HL-60/S4 treated with phorbol 12-myristate 13-acetate at 8.2 ng/mL for 4 days and 3 days (cell line): ENCODE measurements at regions not wholly inside any gene's neighbourhood (a gene's known extent, or its start where the extent isn't known, plus 50 kb on each side); places are given as distances from the start of the nearest gene placed in this dataset.

Experiments
- in situ Hi-C: fragments of 300-500 bp; cut with MboI; formaldehyde crosslinking; loops from 2 replicates; pipeline ENCODE4 v1.15.0; 2022; ENCODE audit warnings: low sequenced_read_pairs

DNA sequence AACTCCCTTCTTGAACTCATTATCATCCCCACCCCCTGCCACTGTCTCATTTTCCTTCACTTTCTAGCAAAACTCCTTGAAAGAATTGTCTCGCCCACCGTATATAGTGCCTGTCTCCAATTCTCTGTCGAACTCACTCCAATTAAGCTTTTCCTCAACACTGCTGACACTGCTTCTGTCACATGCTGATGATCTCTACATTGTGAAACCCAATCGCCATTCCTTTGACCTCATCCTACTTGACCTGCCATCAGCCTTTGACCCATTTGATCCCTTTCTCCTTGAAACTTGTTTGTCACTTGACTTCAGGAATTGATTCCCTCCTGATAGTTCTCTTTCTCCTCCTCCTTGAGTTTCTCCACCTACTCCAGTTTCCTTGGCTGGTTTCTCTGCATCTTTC is 54.8 kb downstream of the CCDC71L start:
- in situ Hi-C loops = no loop called here

DNA sequence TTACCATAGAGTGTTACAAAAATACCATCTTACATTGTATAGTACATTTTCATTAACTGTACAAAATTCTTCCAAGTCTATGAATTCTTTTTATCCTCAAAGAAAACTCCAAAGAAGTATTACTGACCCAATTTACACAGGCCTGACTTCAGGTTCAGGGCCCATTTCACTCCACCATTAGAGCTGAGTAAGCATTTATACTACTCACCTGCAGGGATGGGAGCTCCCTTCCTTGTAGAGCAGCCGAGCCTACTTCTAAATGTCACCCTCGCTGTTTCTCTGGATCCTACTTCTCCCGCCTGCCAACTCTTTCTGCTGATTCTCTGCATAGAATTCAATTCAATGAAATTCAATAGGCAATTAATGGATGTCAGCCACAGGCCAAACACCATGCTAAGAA is 56.0 kb downstream of the CCDC71L start:
- in situ Hi-C loops = no loop called here

GRCh38 chr7:106604303-106604924 is 56.5 kb downstream of the CCDC71L start:
- in situ Hi-C loops = no loop called here

DNA sequence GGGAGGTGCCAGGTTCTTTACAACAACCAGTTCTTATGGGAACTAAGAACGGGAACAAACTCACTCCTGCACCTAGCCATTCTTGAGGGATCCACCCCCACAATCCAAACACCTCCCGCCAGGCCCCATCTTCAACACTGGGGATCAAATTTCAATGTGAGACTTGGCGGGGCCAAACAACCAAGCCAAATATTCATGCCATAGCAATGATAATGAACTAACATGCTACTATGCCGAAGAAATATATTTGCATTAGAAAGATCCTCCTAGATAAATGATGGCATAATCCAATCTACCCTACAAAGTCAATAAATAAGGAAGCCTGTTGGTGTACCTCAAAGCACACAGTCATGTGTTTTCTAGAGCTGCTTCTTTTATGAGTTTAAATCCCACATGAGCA is 57.6 kb downstream of the CCDC71L start:
- in situ Hi-C loops = no loop called here

DNA sequence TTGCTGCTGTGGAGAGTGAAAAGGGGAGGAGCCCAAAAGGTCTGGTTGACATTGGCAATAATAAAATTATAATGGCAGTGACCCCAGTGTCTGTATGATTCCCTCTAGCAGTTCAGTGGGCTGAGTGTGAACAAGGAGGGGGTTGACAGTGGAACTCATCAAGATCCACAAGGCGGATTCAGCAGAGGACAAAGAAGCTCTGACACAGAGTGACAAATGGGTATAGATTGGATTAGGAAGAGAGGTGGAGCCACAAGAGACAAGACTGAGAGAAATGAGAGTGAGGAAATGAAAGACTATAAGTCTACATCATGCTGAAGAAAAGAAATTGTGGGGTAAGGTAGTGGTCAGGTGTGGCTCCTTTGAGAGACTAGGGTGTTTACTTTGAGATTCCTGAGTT is 58.9 kb downstream of the CCDC71L start:
- in situ Hi-C loops = no loop called here

DNA sequence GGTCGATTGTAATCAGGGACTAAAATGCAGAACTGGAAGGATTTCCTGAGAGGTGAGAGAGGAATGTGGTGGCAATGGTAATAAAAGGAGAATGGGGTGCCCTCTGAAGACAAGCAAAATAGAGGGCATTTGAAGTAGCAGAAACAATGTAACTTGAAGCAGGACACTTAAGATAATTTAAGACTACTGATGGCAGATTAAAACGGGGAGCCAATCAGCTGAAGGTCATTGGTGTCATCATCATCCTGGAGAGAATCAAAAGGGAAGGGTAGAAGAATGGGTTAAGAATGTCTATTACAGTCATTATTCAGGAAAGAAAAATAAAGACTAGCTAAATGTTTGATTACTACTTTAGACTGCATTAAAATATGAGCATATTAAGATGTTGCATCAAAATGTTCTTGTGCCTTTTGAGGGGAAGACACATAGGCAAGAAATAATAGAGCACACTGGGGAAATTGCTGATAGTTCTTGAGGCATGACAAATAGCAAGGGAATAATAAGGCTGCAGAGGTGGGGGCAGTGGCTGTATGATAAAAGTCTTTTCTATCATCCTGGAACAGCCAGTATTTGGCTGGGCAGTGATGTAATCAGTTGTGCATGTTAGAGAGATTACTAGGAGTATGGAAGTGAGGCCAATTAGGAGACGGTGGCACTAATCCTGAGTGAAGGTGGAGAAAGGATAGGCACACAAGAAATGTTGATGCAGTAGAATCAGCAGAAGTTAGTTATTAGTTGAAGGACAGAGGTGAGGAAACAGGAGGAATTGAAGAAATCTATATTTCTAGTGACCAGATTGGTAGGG is 60.2 kb downstream of the CCDC71L start:
- in situ Hi-C loops = no loop called here

DNA sequence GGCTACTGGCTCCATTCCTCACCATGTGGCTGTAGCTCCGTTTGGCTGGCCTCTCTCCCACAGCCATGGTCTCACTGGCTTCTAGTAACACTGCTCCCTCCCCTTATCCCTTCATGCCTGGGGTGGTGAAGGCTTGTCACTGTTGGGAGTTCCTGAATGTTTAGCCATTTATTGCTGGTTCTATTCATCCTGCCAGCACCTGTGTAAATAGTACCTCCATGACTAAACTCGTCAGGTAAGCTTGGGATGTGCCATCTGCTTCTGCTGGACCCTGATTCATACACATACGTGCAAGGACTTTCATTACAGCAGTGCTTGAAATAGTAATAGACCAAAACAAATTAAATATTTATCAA is 61.6 kb downstream of the CCDC71L start:
- in situ Hi-C loops = no loop called here

DNA sequence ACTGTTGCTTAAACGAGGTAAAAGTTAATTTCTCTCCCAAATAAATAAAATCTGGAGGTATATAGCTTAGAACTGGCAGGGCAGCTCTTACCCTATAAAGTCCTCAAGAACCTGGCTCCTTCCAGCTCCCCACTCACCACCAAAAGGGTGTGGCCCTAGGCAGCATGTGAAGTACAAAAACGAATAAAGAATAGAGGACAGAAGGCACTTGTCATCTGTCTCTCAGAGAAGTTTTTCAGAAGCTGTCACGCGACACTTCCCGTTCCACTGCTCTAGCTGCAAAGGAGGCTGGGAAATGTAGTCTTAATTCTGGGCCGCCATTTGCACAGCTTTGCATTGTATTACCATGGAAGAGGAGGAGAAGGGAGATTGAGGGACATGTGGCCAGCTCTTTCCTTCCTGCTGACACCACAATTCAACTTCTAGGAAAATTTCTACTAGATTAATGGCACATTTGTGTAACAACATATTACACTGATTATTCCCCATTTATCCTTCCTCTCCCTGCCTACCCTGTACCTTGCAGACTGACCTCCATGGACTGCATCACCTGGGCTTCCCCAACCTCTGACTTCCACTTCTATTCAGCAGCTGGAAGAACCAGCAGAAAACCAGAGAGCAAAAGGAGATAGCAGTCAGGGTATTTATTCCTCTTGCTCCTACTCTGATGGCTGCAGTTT is 62.2 kb downstream of the CCDC71L start:
- in situ Hi-C loops = no loop called here

DNA sequence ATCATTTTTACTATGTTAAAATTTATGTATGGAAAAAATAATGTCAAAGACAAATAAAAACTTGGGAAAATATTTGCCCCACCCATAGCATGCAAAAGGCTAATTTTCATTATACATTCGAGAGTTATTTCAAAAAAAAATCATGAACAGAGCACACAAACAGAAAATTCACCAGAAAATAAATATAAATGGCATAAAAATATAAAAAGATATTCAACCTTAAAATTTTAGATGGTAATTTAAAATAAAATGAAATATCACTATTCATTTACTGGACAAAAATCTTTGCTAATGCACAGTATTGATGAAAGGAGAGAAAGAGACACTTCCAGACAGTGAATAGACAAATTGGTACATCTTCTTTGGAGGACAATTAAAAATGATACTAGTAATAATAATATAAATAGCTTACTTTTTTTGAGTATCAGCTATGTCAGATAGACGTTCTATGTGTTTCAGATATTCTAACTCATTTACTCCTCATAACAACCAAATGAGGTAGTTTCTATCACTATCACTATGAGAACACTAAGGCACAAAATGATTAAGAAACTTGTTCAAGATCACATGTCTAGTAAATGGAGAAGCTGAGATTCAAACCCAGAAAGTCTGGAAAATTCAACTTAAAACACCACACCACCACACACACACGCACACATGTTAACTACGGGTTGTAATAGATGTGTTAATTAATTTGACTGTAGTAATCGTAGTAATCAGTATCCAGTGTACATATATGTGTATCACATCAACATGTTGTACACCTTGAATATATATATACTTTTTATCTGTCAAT is 63.0 kb downstream of the CCDC71L start:
- in situ Hi-C loops = no loop called here

GRCh38 chr7:106597014-106597413 is 63.9 kb downstream of the CCDC71L start:
- in situ Hi-C loops = no loop called here

DNA sequence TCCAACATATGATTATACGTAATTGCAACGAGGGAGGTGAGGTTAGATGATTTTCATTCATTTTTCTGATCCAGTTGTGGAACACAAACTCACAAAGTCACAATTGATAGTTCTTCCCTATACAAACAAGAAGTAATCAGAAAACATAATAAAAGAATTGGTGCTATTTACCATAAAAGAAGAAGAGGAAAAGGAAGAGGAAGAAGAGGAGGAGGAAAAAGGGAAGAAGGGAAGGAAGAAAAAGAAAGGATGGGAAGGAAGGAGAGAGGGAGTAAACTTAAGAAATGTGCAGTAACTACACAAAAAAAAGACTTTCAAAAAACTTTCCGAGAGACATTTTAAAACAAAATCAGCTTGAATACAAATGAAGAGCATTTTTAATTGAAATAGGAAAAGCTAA is 65.0 kb downstream of the CCDC71L start:
- in situ Hi-C loops = no loop called here

- in situ Hi-C loops = no loop called here
These were observed 67.9 kb downstream of the CCDC71L start for GRCh38 chr7:106593028-106593417.

- in situ Hi-C loops = no loop called here
These were observed 68.5 kb downstream of the CCDC71L start for GRCh38 chr7:106592282-106593027.

DNA sequence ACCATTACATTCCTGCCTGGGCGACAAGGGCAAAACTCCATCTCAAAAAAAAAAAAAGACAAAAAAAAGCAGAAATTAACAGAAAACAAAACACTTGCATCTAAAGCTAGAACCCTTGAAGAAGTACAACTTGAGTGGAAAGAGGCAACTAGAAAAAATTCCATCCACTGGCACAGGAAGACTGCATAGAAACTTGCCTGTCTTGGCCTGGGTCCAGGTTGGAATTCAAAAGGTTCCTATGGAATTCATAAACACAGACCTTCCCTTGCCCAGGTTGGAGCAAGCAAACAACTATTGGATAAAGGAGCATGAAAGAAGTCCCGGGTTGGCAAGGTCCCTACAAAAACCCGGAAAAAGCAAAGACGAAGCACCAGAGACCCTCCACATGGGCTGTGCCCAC is 69.8 kb downstream of the CCDC71L start:
- in situ Hi-C loops = no loop called here

- in situ Hi-C loops = no loop called here
These were observed 70.6 kb downstream of the CCDC71L start for GRCh38 chr7:106590209-106590816.

DNA sequence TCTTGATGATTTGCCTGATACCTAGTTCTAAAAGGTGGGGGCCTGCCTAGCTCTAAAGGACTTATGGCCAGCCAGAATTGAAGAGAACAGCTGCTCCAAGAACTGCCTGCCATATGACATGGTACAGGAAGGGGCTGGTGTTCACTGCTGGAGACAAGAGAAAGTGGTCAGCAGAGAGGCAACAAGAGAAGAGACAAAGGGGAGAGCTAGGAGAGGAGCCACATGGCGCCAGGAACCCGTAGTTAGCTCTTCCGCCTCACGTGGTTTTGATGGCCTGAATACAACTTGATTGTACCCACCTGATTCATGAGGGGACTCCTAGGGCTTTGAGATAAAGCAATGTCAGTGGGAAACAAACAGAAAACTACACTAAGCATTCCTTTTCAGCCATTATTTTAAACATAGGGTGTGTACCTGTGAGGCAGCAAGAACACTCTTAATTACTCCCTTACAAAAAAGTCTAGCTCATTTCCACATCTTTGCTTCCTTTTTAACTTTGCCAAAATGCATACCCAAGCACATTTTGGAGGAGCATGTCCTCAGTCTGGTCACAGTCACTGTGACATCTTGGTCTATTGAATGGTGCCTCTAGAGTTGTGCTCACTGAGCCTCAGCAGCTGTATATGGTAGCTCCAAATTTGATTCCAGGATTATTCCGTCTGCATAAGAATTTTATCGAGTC is 71.6 kb downstream of the CCDC71L start:
- in situ Hi-C loops = no loop called here

DNA sequence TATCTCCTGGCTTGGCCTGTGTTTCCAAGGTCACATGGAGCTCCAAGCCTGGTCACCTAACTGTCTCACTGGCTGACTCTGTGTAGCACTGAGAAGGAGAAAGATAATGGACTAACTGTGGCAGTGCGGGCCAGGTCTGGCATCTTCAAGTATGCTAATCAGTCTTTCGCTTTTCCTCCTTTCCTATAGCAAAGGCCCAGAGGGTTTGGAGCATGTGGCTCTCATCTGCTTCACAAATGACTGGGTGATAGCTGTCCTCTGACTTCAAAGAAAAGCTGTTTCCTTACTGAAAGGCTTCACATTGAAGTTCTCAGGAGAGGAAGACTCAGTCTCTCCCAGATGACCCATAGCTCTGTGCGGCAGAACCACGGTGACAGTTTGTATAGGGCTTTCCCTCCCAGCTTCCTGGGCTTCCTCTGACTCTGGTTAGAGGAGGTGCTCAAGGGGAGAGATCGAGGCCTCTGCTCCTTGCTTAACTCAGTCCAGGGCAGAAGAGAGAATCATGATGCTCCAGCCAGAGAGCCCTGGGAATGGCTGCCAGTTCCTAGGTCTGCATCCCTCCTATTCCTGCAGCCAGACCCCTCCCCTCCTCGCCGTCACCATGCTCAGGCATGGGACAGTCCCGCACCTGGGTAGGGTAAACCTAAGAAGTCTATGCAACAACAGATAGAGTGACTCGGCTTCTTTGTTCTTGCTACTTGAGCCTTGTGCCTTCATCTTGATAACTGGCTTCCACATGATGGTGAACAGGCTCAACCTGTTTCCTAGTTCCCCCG is 72.3 kb downstream of the CCDC71L start:
- in situ Hi-C loops = no loop called here

DNA sequence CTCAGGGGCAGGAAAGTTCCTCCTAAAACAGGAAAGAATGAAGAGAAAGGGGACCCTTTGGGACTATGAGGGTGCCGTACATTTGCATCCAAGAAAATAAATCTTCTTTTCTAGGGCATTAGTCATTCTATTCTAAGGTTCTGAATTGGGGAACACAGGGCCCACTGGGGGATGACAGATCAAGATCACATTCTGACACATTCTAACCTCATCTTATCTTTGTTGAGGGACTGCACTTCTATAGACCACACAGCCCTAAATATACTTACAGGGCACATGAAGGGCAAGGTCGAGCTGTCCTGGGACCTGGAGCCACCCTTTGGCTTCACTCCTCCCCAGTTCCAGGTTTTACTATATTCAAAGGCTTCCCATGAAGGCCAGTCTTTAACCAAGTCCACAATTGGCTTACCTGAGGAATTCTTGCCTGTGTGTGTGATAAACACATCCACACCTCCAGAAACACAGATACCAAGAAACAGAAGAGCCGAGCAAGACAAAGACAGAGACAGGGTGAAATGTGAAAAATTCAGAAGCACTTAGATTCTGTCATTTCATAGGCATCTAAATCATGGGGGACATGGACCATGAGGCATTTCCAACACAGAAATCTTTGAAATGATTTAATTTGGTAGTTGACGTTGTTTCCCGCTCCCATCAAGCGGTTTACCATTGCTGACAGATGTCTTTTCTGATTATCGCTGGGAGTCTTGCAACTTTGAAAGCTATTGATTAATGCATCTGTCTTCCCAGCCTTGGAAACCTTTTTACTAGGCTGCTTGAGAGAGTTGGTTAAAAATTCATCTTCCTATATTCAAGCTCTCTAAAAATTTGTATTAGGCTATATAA is 75.8 kb downstream of the CCDC71L start:
- in situ Hi-C loops = no loop called here
